CD4-positive, alpha-beta T cell treated with Interleukin-6 at 100 ng/mL for 8 hours (primary cell): ENCODE measurements at regions not wholly inside any gene's neighbourhood (a gene's known extent, or its start where the extent isn't known, plus 50 kb on each side); places are given as distances from the start of the nearest gene placed in this dataset.
A peak's percentile ranks its signal among the peaks of the same experiment; 100 is the strongest.
"Not testable (repeated sequence)": the region's sequence is repeated elsewhere in the genome, so short reads cannot be mapped to it uniquely, and the experiment has no call there.

Source experiments
- DNase-seq: peaks from one replicate; pipeline ENCODE4 v3.0.0-alpha.2; 2020; ENCODE audit warnings: mixed read lengths, low spot score

- no peak for DNase-seq
Measured at GRCh38 chr2:189231719-189232323, 52.3 kb upstream of the COL5A2 start.

GRCh38 chr2:189232759-189233406, 53.3 kb upstream of the COL5A2 start:
- no peak for DNase-seq

- no peak for DNase-seq
Measured at GRCh38 chr2:189233527-189233926, 54.0 kb upstream of the COL5A2 start.

GRCh38 chr2:189234991-189235390, 55.4 kb upstream of the COL5A2 start:
- DNase-seq = no peak

GRCh38 chr2:189236066-189236465, 56.5 kb upstream of the COL5A2 start:
- DNase-seq = no peak

GRCh38 chr2:189238903-189239302, 59.3 kb upstream of the COL5A2 start:
- DNase-seq = no peak

GRCh38 chr2:189243843-189244242, 64.3 kb upstream of the COL5A2 start:
- not testable (repeated sequence) for DNase-seq

GRCh38 chr2:189247276-189247675, 67.7 kb upstream of the COL5A2 start:
- DNase-seq = no peak

- no peak for DNase-seq
Measured at GRCh38 chr2:189248141-189248540, 68.6 kb upstream of the COL5A2 start.

GRCh38 chr2:189249171-189249570, 69.6 kb upstream of the COL5A2 start:
- DNase-seq = no peak

GRCh38 chr2:189249901-189250300, 70.3 kb upstream of the COL5A2 start:
- no peak for DNase-seq

GRCh38 chr2:189252991-189253675, 73.6 kb upstream of the COL5A2 start:
- DNase-seq = no peak

- no peak for DNase-seq
Measured at GRCh38 chr2:189253836-189254235, 74.3 kb upstream of the COL5A2 start.

GRCh38 chr2:189254268-189254883, 74.8 kb upstream of the COL5A2 start:
- DNase-seq = no peak

- DNase-seq = no peak
Measured at GRCh38 chr2:189255711-189256110, 76.2 kb upstream of the COL5A2 start.

GRCh38 chr2:189258616-189259365, 79.2 kb upstream of the COL5A2 start:
- no peak for DNase-seq

- DNase-seq = no peak
Measured at GRCh38 chr2:189260361-189260814, 80.8 kb upstream of the COL5A2 start.

- peak; percentile 2 for DNase-seq
Measured at GRCh38 chr2:189261431-189261841, 81.9 kb upstream of the COL5A2 start.

- no peak for DNase-seq
Measured at GRCh38 chr2:189261916-189262315, 82.4 kb upstream of the COL5A2 start.

GRCh38 chr2:189265696-189266320, 86.2 kb upstream of the COL5A2 start:
- DNase-seq = no peak

- no peak for DNase-seq
Measured at GRCh38 chr2:189267491-189267890, 87.9 kb upstream of the COL5A2 start.
